HUES64 (cell line): ENCODE measurements at regions not wholly inside any gene's neighbourhood (a gene's known extent, or its start where the extent isn't known, plus 50 kb on each side); places are given as distances from the start of the nearest gene placed in this dataset.

Source experiments
- H3K27ac ChIP-seq: 2 replicates; pipeline ENCODE4 v1.7.0; 2013; ENCODE audit warnings: low read depth, low read length, inconsistent platforms
- H3K27me3 ChIP-seq: 2 replicates; pipeline ENCODE4 v1.6.1; 2013; ENCODE audit warnings: mild to moderate bottlenecking, low read length; ENCODE audit not compliant: insufficient read depth
- H3K36me3 ChIP-seq: 2 replicates; pipeline ENCODE4 v1.6.1; 2013; ENCODE audit warnings: mild to moderate bottlenecking, low read length; ENCODE audit not compliant: insufficient read depth
- H3K4me1 ChIP-seq: 2 replicates; pipeline ENCODE4 v1.6.1; 2013; ENCODE audit warnings: mild to moderate bottlenecking, low read length, moderate library complexity; ENCODE audit not compliant: insufficient read depth
- H3K4me3 ChIP-seq: 2 replicates; pipeline ENCODE4 v1.5.1; 2013; ENCODE audit warnings: mild to moderate bottlenecking, low read length, moderate library complexity
- H3K9ac ChIP-seq: 2 replicates; pipeline ENCODE4 v1.6.1; 2013; ENCODE audit warnings: mild to moderate bottlenecking, low read depth, low read length
- H3K9me3 ChIP-seq: 2 replicates; pipeline ENCODE4 v1.6.1; 2013; ENCODE audit warnings: low read depth, low read length; ENCODE audit not compliant: insufficient read depth
- WGBS: fragments of 150-250, 120-280 bp; methylation state at CpG from one replicate; pipeline ENCODE4 v1.1.7; 2013; ENCODE audit warnings: missing lambda C conversion rate; 5-methylcytosine and 5-hydroxymethylcytosine counted together

GRCh38 chr2:111236025-111236424 lies 115.3 kb downstream of the BCL2L11 start:
- H3K27me3 ChIP-seq: no peaks in the 10 kb centered on the region
- peaks cover 14% of the 10 kb centered on the region; the same call in 1 of the 2 replicates for H3K9me3 ChIP-seq
- no peak overlapping the region for H3K9ac ChIP-seq
- no peaks in the 10 kb centered on the region for H3K4me1 ChIP-seq
- no peak overlapping the region for H3K27ac ChIP-seq
- 92% methylated on average over 3 of the region's 3 CpGs for WGBS
- H3K4me3 ChIP-seq: no peak overlapping the region
- no peaks in the 10 kb centered on the region; the same call in 1 of the 2 replicates for H3K36me3 ChIP-seq

- Histone ChIP-seq H3K27ac (no peak overlapping the region), H3K4me3 (no peak overlapping the region), H3K9ac (no peak overlapping the region), H3K4me1 (no peaks in the 10 kb centered on the region), H3K9me3 (no peaks in the 10 kb centered on the region), H3K27me3 (no peaks in the 10 kb centered on the region), H3K36me3 (no peaks in the 10 kb centered on the region; the same call in 1 of the 2 replicates)
- 93% methylated on average over 2 of the region's 2 CpGs for WGBS
Measured at GRCh38 chr2:111238296-111238695, 117.6 kb downstream of the BCL2L11 start.

GRCh38 chr2:111239107-111239506 lies 118.4 kb downstream of the BCL2L11 start:
- Histone ChIP-seq H3K9me3 (no peaks in the 10 kb centered on the region), H3K27ac (no peak overlapping the region), H3K27me3 (no peaks in the 10 kb centered on the region), H3K9ac (no peak overlapping the region), H3K36me3 (no peaks in the 10 kb centered on the region; the same call in 1 of the 2 replicates), H3K4me3 (no peak overlapping the region), H3K4me1 (no peaks in the 10 kb centered on the region)
- WGBS: 95% methylated on average over 4 of the region's 4 CpGs

GRCh38 chr2:111239581-111240249 lies 119.0 kb downstream of the BCL2L11 start:
- Histone ChIP-seq H3K27ac (no peak overlapping the region), H3K36me3 (no peaks in the 10 kb centered on the region; the same call in 1 of the 2 replicates), H3K27me3 (no peaks in the 10 kb centered on the region), H3K4me3 (no peak overlapping the region), H3K9ac (no peak overlapping the region), H3K4me1 (no peaks in the 10 kb centered on the region), H3K9me3 (no peaks in the 10 kb centered on the region)
- WGBS: 98% methylated on average over 2 of the region's 3 CpGs

- H3K27me3 ChIP-seq: no peaks in the 10 kb centered on the region
- no peak overlapping the region for H3K9ac ChIP-seq
- H3K4me1 ChIP-seq: no peaks in the 10 kb centered on the region
- H3K4me3 ChIP-seq: no peak overlapping the region
- no peaks in the 10 kb centered on the region for H3K9me3 ChIP-seq
- peaks cover 2% of the 10 kb centered on the region; the same call in 1 of the 2 replicates for H3K36me3 ChIP-seq
- no peak overlapping the region for H3K27ac ChIP-seq
Measured at GRCh38 chr2:111243295-111243694, 122.6 kb downstream of the BCL2L11 start.

- Histone ChIP-seq H3K27me3 (no peaks in the 10 kb centered on the region), H3K9me3 (no peaks in the 10 kb centered on the region), H3K27ac (no peak overlapping the region), H3K36me3 (peaks cover 2% of the 10 kb centered on the region; the same call in 1 of the 2 replicates), H3K4me1 (no peaks in the 10 kb centered on the region), H3K4me3 (no peak overlapping the region), H3K9ac (no peak overlapping the region)
- 100% methylated on average over 1 of the region's 3 CpGs for WGBS
Measured at GRCh38 chr2:111244864-111245263, 124.2 kb downstream of the BCL2L11 start.

- WGBS: 94% methylated on average over 4 of the region's 4 CpGs
- Histone ChIP-seq H3K27ac (no peak overlapping the region), H3K27me3 (no peaks in the 10 kb centered on the region), H3K4me3 (no peak overlapping the region), H3K4me1 (no peaks in the 10 kb centered on the region), H3K9ac (no peak overlapping the region), H3K36me3 (peaks cover 2% of the 10 kb centered on the region; the same call in 1 of the 2 replicates), H3K9me3 (no peaks in the 10 kb centered on the region)
Measured at GRCh38 chr2:111246620-111247061, 125.9 kb downstream of the BCL2L11 start.

GRCh38 chr2:111247491-111247890 lies 126.8 kb downstream of the BCL2L11 start:
- H3K27me3 ChIP-seq: no peaks in the 10 kb centered on the region
- no peaks in the 10 kb centered on the region for H3K9me3 ChIP-seq
- H3K36me3 ChIP-seq: peaks cover 2% of the 10 kb centered on the region; the same call in 1 of the 2 replicates
- H3K4me1 ChIP-seq: no peaks in the 10 kb centered on the region
- 93% methylated on average over 2 of the region's 2 CpGs for WGBS
- H3K4me3 ChIP-seq: no peak overlapping the region
- no peak overlapping the region for H3K9ac ChIP-seq
- H3K27ac ChIP-seq: no peak overlapping the region

GRCh38 chr2:111249806-111250205 lies 129.1 kb downstream of the BCL2L11 start:
- Histone ChIP-seq H3K9me3 (no peaks in the 10 kb centered on the region), H3K9ac (no peak overlapping the region), H3K27me3 (no peaks in the 10 kb centered on the region), H3K27ac (no peak overlapping the region), H3K36me3 (peaks cover 2% of the 10 kb centered on the region; the same call in 1 of the 2 replicates), H3K4me3 (no peak overlapping the region), H3K4me1 (no peaks in the 10 kb centered on the region)

GRCh38 chr2:111250448-111251030 lies 129.8 kb downstream of the BCL2L11 start:
- no peak overlapping the region for H3K9ac ChIP-seq
- no peaks in the 10 kb centered on the region for H3K9me3 ChIP-seq
- 88% methylated on average over 1 of the region's 1 CpG for WGBS

GRCh38 chr2:111251711-111252110 lies 131.0 kb downstream of the BCL2L11 start:
- 93% methylated on average over 3 of the region's 3 CpGs for WGBS
- H3K36me3 ChIP-seq: peaks cover 2% of the 10 kb centered on the region; the same call in 1 of the 2 replicates
- no peaks in the 10 kb centered on the region for H3K27me3 ChIP-seq
- H3K9ac ChIP-seq: no peak overlapping the region
- no peaks in the 10 kb centered on the region for H3K9me3 ChIP-seq
- H3K27ac ChIP-seq: no peak overlapping the region
- H3K4me1 ChIP-seq: no peaks in the 10 kb centered on the region
- no peak overlapping the region for H3K4me3 ChIP-seq

More at GRCh38 chr2:111250448-111251030, 129.8 kb downstream of the BCL2L11 start:
- Histone ChIP-seq H3K27ac (no peak overlapping the region), H3K36me3 (peaks cover 2% of the 10 kb centered on the region; the same call in 1 of the 2 replicates), H3K27me3 (no peaks in the 10 kb centered on the region), H3K4me3 (no peak overlapping the region), H3K4me1 (no peaks in the 10 kb centered on the region)
